NCI-H69 (cell line): ENCODE measurements at regions not wholly inside any gene's neighbourhood (a gene's known extent, or its start where the extent isn't known, plus 50 kb on each side); places are given as distances from the start of the nearest gene placed in this dataset.
A peak's percentile ranks its signal among the peaks of the same experiment; 100 is the strongest.

Experiments used
- DNase-seq: peaks from one replicate; lab custom pipeline; 2025; lab: John Stamatoyannopoulos, UW

DNA sequence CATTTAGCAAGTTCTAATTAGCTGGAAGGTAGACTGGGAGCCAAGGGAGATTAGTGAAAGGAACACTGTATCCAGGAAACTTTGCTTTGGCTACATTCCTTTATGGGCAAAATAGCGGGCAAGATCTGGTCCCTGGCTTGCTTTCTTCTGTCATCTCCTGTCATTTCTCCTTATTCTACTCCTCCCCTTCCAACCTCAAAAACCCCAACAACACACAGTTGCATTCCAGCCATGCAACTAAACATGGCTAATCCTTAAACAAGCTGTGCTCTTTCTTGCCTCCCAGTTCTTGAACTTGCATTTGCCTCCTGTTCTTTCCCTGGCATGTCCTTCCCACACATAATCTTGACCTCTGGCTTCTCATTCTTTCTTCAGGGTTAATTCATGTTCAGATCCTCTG, 59.5 kb upstream of the CDCA7L start:
- no peak for DNase-seq

GRCh38 chr7:22002726-22003125, 57.0 kb upstream of the CDCA7L start:
- peak; percentile 15 for DNase-seq

DNA sequence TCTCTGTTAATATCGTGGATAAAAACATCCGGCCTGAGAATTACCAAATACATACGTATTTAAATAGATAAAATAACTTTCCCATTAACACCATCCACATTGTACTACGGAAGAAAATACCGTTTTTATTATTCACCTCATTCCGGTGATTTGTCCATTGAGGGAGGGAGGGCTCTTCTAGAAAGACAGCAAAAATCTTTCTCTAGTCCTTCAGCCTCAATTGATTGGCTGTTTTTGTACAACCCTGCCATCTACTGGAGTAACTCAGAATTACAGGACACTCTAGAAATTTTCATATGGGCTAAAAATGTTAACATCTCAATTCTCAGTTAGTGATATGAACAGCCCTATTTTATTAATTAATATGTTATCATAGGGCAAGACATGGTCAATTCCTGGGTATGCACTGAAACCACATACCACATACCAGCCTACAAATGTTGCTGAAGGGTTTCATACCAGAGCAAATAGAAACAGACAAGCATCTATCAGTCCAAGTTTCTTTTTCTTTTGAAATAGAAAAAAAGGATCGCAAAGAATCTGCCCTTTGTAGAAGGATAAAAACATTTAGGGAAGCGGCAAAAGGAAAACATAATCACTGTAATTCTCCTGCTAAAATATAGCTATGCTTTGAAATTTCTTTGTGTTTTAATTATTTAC, 55.8 kb upstream of the CDCA7L start:
- peak; percentile 73 for DNase-seq

DNA sequence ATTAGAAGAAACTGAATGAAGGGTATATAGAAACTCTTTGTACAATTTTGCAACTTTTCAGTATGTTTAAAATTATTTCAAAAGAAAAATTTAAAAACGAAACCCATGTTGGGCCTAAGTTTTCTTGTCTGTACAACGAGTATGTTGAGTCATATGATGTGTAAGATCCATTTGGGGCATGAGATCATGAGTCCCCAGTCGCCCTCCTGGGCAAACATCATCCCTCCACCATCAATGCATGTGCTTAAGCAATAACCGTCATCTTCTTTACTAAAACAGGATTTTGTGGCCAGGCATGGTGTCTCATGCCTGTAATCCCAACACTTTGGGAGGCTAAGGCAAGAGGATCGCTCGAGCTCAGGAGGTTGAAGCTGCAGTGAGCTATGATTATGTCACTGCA, 54.2 kb upstream of the CDCA7L start:
- DNase-seq: no peak

GRCh38 chr7:21996641-21997040, 50.9 kb upstream of the CDCA7L start:
- no peak for DNase-seq
